GM12892 (cell line): ENCODE measurements at regions not wholly inside any gene's neighbourhood (a gene's known extent, or its start where the extent isn't known, plus 50 kb on each side); places are given as distances from the start of the nearest gene placed in this dataset.

ENCODE experiments used
- DNase-seq: peaks from one replicate; pipeline ENCODE4 v3.0.0; 2011; ENCODE audit not compliant: insufficient read length
- FAIRE-seq: peaks from 2 replicates; lab custom pipeline; 2011; peaks lifted over from hg19 to GRCh38; lab: Jason Lieb, UNC
- POLR2A ChIP-seq: IDR thresholded peaks from 2 replicates; pipeline ENCODE4 v1.6.1; 2011; ENCODE audit warnings: low read depth, low read length, control low read depth
- POLR2AphosphoS5 ChIP-seq: IDR thresholded peaks from 2 replicates; pipeline ENCODE4 v1.6.1; 2011; ENCODE audit warnings: low read depth, low read length, control low read depth
- TAF1 ChIP-seq: IDR thresholded peaks from 2 replicates; pipeline ENCODE4 v1.6.1; 2011; ENCODE audit warnings: low read depth, mild to moderate bottlenecking, control low read depth, low read length, borderline replicate concordance

GRCh38 chr2:145315053-145315452 lies 795.1 kb upstream of the ZEB2 start:
- TF ChIP-seq POLR2AphosphoS5 (no peak), POLR2A (no peak), TAF1 (no peak)
- FAIRE-seq (no peak), DNase-seq (no peak)

- FAIRE-seq (no peak), DNase-seq (no peak)
- no peak for TF ChIP-seq POLR2A
- TF ChIP-seq POLR2AphosphoS5 = no peak
- TF ChIP-seq TAF1 = no peak
Observed at GRCh38 chr2:145314119-145314633, 794.3 kb upstream of the ZEB2 start.

GRCh38 chr2:145305889-145306288 lies 786.0 kb upstream of the ZEB2 start:
- TF ChIP-seq POLR2AphosphoS5 = no peak
- TF ChIP-seq TAF1 = no peak
- FAIRE-seq = no peak
- DNase-seq = no peak

DNA sequence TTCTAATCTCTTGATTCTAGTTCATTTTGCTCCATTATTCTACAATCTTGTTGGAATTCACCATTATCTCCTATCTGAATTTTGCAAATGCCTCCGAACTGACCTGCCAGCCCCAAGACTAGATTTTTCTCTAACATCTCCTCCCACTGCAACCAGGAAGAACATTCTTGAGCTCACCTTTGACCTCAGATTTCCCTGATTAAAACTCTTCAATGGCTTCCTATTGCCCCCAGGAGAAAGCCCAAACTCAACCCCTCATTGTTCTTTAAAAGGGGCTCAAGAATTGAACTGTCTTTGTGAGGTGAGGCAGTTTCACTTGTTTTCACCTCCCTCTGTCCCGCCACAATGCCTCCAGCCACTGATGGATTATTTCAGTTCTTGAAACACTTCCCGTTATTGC lies 784.6 kb upstream of the ZEB2 start:
- FAIRE-seq = no peak
- DNase-seq = no peak
- TF ChIP-seq POLR2A (no peak), TAF1 (no peak), POLR2AphosphoS5 (no peak)

DNA sequence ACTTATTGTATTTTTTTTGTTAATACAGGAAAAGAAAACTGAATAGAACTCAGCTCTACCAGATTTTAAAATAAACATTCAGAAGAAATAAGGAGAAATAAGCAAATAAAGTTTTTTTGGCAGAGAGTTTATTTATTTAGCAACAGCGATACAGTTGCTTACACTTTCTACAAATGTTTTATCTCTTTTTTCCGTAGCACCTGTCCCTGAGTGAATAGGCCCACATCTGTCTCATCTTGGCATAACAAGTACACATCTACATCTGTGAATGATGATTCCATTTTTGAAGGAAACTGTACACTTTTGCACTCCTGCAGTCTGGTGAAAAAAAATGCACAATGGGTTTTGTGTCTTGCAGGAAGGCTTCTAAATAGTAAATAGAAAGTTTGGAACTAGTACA lies 783.6 kb upstream of the ZEB2 start:
- no peak for FAIRE-seq
- TF ChIP-seq POLR2AphosphoS5 (no peak), TAF1 (no peak), POLR2A (no peak)
- no peak for DNase-seq

GRCh38 chr2:145302886-145303285 lies 783.0 kb upstream of the ZEB2 start:
- DNase-seq (no peak), FAIRE-seq (no peak)
- no peak for TF ChIP-seq POLR2AphosphoS5
- TF ChIP-seq TAF1 = no peak
- no peak for TF ChIP-seq POLR2A

- no peak for DNase-seq
- no peak for FAIRE-seq
- TF ChIP-seq POLR2AphosphoS5 = no peak
- no peak for TF ChIP-seq POLR2A
- TF ChIP-seq TAF1 = no peak
Observed at GRCh38 chr2:145302451-145302850, 782.5 kb upstream of the ZEB2 start.

DNA sequence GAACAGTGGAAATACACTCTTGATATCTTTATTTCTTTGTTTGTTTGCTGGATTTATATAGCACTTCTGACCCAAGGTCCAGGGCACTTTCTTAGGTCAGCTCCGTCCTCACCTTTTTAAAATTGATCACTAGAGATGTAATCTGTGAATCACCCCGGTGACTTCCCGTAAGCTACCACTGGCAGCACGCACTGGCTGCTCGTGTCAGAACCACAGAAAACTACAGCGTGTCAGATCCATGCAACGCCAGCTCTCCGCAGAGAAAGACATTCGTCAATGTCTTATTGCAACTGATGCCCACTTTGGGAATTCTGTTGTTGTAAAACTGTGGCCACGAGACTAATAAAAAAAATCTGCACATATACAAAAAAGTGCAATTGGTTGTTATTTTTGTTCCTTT lies 779.4 kb upstream of the ZEB2 start:
- FAIRE-seq (no peak), DNase-seq (no peak)
- TF ChIP-seq POLR2AphosphoS5 (no peak), TAF1 (no peak), POLR2A (no peak)

- no peak for FAIRE-seq
- TF ChIP-seq POLR2A (no peak), POLR2AphosphoS5 (no peak), TAF1 (no peak)
Observed at GRCh38 chr2:145292166-145292565, 772.2 kb upstream of the ZEB2 start.

GRCh38 chr2:145290986-145291385 lies 771.1 kb upstream of the ZEB2 start:
- DNase-seq = no peak
- TF ChIP-seq POLR2A = no peak
- no peak for TF ChIP-seq POLR2AphosphoS5
- TF ChIP-seq TAF1 = no peak
- no peak for FAIRE-seq

More at GRCh38 chr2:145292166-145292565, 772.2 kb upstream of the ZEB2 start:
- no peak for DNase-seq

DNA sequence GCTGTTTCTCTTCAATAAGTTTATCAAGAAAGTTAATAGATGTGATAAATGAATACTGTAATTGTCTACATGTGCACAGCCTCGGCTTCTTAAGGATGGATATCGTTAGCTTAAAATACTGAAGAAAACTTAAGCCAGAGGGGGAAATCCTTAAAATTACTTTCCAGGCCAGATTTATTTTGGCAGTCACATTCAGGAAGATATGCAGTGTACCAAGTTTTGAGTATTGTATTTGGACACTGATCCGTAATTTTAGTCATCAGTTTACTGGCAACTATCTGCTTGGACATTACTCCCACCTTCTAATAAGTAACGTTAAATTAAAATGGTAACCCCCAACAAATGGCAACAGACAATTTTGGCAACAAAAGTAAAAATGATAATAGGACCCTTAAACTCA lies 770.0 kb upstream of the ZEB2 start:
- FAIRE-seq (no peak), DNase-seq (no peak)
- TF ChIP-seq POLR2AphosphoS5 (no peak), TAF1 (no peak), POLR2A (no peak)

- TF ChIP-seq POLR2AphosphoS5 = no peak
- no peak for DNase-seq
- FAIRE-seq = no peak
Observed at GRCh38 chr2:145288650-145289496, 769.0 kb upstream of the ZEB2 start.

DNA sequence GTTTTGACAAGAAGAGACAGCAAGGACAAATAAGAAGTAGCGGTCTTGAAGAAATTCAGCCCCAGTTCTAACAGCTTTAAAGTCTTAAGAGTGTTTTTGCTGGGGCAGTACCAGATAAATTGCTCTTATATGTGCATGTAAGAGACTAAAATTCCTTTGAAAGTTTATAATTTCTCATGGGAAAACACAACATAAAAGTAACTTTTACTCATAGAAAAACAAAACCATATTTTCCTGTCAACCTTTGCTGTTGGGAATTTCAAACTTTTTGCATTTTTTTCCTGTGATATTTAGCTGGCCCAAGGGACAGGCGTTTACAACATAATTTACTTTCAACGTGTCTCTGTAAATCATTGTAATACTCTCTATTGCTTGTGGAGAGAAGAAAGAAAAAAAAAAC lies 767.8 kb upstream of the ZEB2 start:
- DNase-seq = no peak
- no peak for FAIRE-seq
- TF ChIP-seq TAF1 (no peak), POLR2A (no peak), POLR2AphosphoS5 (no peak)
